HG02759 (cell line): ENCODE measurements at regions not wholly inside any gene's neighbourhood (a gene's known extent, or its start where the extent isn't known, plus 50 kb on each side); places are given as distances from the start of the nearest gene placed in this dataset.

Source experiments
- ATAC-seq: cut with Tn5 transposase; IDR thresholded peaks from one replicate; pipeline ENCODE4 v1.9.1; 2021; ENCODE audit warnings: mild to moderate bottlenecking, moderate library complexity; ENCODE audit not compliant: unreplicated experiment

- no peak for ATAC-seq
Measured at GRCh38 chr5:38101897-38102296, 156.5 kb upstream of the EGFLAM start.

- no peak for ATAC-seq
Measured at GRCh38 chr5:38099205-38100168, 158.9 kb upstream of the EGFLAM start.

- no peak for ATAC-seq
Measured at GRCh38 chr5:38094889-38095288, 163.5 kb upstream of the EGFLAM start.

GRCh38 chr5:38093855-38094254 lies 164.5 kb upstream of the EGFLAM start:
- no peak for ATAC-seq

- ATAC-seq = no peak
Measured at GRCh38 chr5:38086777-38087176, 171.6 kb upstream of the EGFLAM start.

GRCh38 chr5:38079620-38080402 lies 178.5 kb upstream of the EGFLAM start:
- ATAC-seq = no peak

GRCh38 chr5:38078161-38078560 lies 180.2 kb upstream of the EGFLAM start:
- ATAC-seq = no peak

GRCh38 chr5:38077652-38078051 lies 180.7 kb upstream of the EGFLAM start:
- no peak for ATAC-seq

GRCh38 chr5:38071831-38072694 lies 186.3 kb upstream of the EGFLAM start:
- ATAC-seq = no peak

- ATAC-seq = no peak
Measured at GRCh38 chr5:38070304-38070950, 187.9 kb upstream of the EGFLAM start.

GRCh38 chr5:38069360-38069759 lies 189.0 kb upstream of the EGFLAM start:
- no peak for ATAC-seq

- ATAC-seq = no peak
Measured at GRCh38 chr5:38060354-38060753, 198.0 kb upstream of the EGFLAM start.

GRCh38 chr5:38059876-38060275 lies 198.5 kb upstream of the EGFLAM start:
- no peak for ATAC-seq

GRCh38 chr5:38051711-38052511 lies 206.4 kb upstream of the EGFLAM start:
- ATAC-seq = no peak

- no peak for ATAC-seq
Measured at GRCh38 chr5:38048400-38048799, 208.6 kb upstream of the GDNF start.

GRCh38 chr5:38046103-38046502 lies 206.3 kb upstream of the GDNF start:
- no peak for ATAC-seq

- ATAC-seq = no peak
Measured at GRCh38 chr5:38045446-38045845, 205.6 kb upstream of the GDNF start.

- ATAC-seq = no peak
Measured at GRCh38 chr5:38039826-38040225, 200.0 kb upstream of the GDNF start.

GRCh38 chr5:38039091-38039490 lies 199.2 kb upstream of the GDNF start:
- no peak for ATAC-seq

GRCh38 chr5:38036765-38037164 lies 196.9 kb upstream of the GDNF start:
- no peak for ATAC-seq
